Vagina (tissue), 2 donors: ENCODE measurements at regions not wholly inside any gene's neighbourhood (a gene's known extent, or its start where the extent isn't known, plus 50 kb on each side); places are given as distances from the start of the nearest gene placed in this dataset.
"Not testable (repeated sequence)": the region's sequence is repeated elsewhere in the genome, so short reads cannot be mapped to it uniquely, and the experiment has no call there.

Experiments used
- DNase-seq, 2 donors: peaks; one replicate each; pipeline ENCODE4 v3.0.0-alpha.2; 2017; ENCODE audit errors: extremely low spot score in 2 of 2
- H3K27ac ChIP-seq: fragments of 200-600 bp; sonication (generic); one replicate; pipeline ENCODE4 v1.5.1; 2019
- H3K27me3 ChIP-seq: fragments of 200-600 bp; sonication (generic); one replicate; pipeline ENCODE4 v1.5.1; 2019
- H3K36me3 ChIP-seq, 2 donors: fragments of 200-600 bp; sonication (generic); one replicate each; pipeline ENCODE4 v1.5.1; 2017 to 2019
- H3K4me1 ChIP-seq: fragments of 200-600 bp; sonication (generic); one replicate; pipeline ENCODE4 v1.5.1; 2019
- H3K4me3 ChIP-seq, 2 donors: fragments of 200-600 bp; sonication (generic); 1 replicate in 1 of 2; 2 replicates in 1 of 2; pipeline ENCODE4 v1.5.1; 2016 to 2019
- H3K9me3 ChIP-seq: fragments of 200-600 bp; sonication (generic); one replicate; pipeline ENCODE4 v1.5.1; 2019
- CTCF ChIP-seq, 3 experiments: fragments of 450-650 bp in 2 of 3; fragments of 200-600 bp in 1 of 3; sonication (generic) in 1 of 3; IDR thresholded peaks; one replicate each; pipeline ENCODE4 v1.5.1; 2017 to 2019; ENCODE audit warnings: antibody characterized with exemption in 3 of 3, mild to moderate bottlenecking in 2 of 3, moderate library complexity in 2 of 3
- POLR2A ChIP-seq, 2 donors: fragments of 450-650 bp; IDR thresholded peaks; one replicate each; pipeline ENCODE4 v1.6.1; 2017; ENCODE audit warnings: antibody characterized with exemption in 2 of 2, mild to moderate bottlenecking in 2 of 2, moderate library complexity in 2 of 2
- POLR2AphosphoS5 ChIP-seq, 2 donors: sonication (generic); formaldehyde crosslinking; IDR thresholded peaks; one replicate each; pipeline ENCODE4 v1.9.0; 2017; ENCODE audit warnings: antibody characterized with exemption in 2 of 2, mild to moderate bottlenecking in 2 of 2, low read depth in 1 of 2; ENCODE audit not compliant: insufficient read depth in 1 of 2
- intact Hi-C: fragments of 100-400 bp; cut with DNase I; formaldehyde crosslinking; loops from one replicate; pipeline ENCODE4 v1.15.1; 2023

GRCh38 chr6:119727504-119728219 is 378.1 kb upstream of the MAN1A1 start:
- no peaks in the 10 kb centered on the region for H3K36me3 ChIP-seq
- no peaks in the 10 kb centered on the region for H3K4me1 ChIP-seq
- DNase-seq: no peak
- H3K27me3 ChIP-seq: no peaks in the 10 kb centered on the region
- no peak overlapping the region for H3K27ac ChIP-seq
- H3K4me3 ChIP-seq: no peak overlapping the region
- intact Hi-C loops: no loop called here
- H3K9me3 ChIP-seq: no peaks in the 10 kb centered on the region
- no peak for TF ChIP-seq CTCF (IDR thresholded peaks at IDR 0.05)
- no peak for TF ChIP-seq POLR2AphosphoS5 (IDR thresholded peaks at IDR 0.05; ENCODE audit: insufficient read depth in 1 of 2, low read depth in 1 of 2)
- TF ChIP-seq POLR2A (IDR thresholded peaks at IDR 0.05): no peak

GRCh38 chr6:119726912-119727311 is 377.4 kb upstream of the MAN1A1 start:
- H3K27me3 ChIP-seq, H3K9me3 ChIP-seq, DNase-seq, H3K36me3 ChIP-seq, H3K4me1 ChIP-seq, H3K4me3 ChIP-seq, intact Hi-C loops, H3K27ac ChIP-seq: not testable (repeated sequence)

GRCh38 chr6:119726086-119726485 is 376.5 kb upstream of the MAN1A1 start:
- Histone ChIP-seq H3K27me3 (no peaks in the 10 kb centered on the region), H3K9me3 (no peaks in the 10 kb centered on the region), H3K4me1 (no peaks in the 10 kb centered on the region), H3K4me3 (no peak overlapping the region), H3K27ac (no peak overlapping the region), H3K36me3 (no peaks in the 10 kb centered on the region)
- TF ChIP-seq CTCF (IDR thresholded peaks at IDR 0.05) (no peak), POLR2A (IDR thresholded peaks at IDR 0.05) (no peak), POLR2AphosphoS5 (IDR thresholded peaks at IDR 0.05; ENCODE audit: insufficient read depth in 1 of 2, low read depth in 1 of 2) (no peak)
- DNase-seq: no peak
- intact Hi-C loops: no loop called here

GRCh38 chr6:119720160-119720559 is 370.6 kb upstream of the MAN1A1 start:
- H3K9me3 ChIP-seq: no peaks in the 10 kb centered on the region
- no peak overlapping the region for H3K27ac ChIP-seq
- intact Hi-C loops: no loop called here
- no peak overlapping the region for H3K4me3 ChIP-seq
- no peaks in the 10 kb centered on the region for H3K36me3 ChIP-seq
- no peaks in the 10 kb centered on the region for H3K4me1 ChIP-seq
- no peaks in the 10 kb centered on the region for H3K27me3 ChIP-seq
- TF ChIP-seq POLR2A (IDR thresholded peaks at IDR 0.05): no peak
- no peak for TF ChIP-seq POLR2AphosphoS5 (IDR thresholded peaks at IDR 0.05; ENCODE audit: insufficient read depth in 1 of 2, low read depth in 1 of 2)
- TF ChIP-seq CTCF (IDR thresholded peaks at IDR 0.05): no peak
- no peak for DNase-seq

- TF ChIP-seq POLR2A (IDR thresholded peaks at IDR 0.05) (no peak), POLR2AphosphoS5 (IDR thresholded peaks at IDR 0.05; ENCODE audit: insufficient read depth in 1 of 2, low read depth in 1 of 2) (no peak), CTCF (IDR thresholded peaks at IDR 0.05) (no peak)
- Histone ChIP-seq H3K27me3 (no peaks in the 10 kb centered on the region), H3K9me3 (no peaks in the 10 kb centered on the region), H3K27ac (no peak overlapping the region), H3K4me3 (no peak overlapping the region), H3K36me3 (no peaks in the 10 kb centered on the region), H3K4me1 (no peaks in the 10 kb centered on the region)
- no peak for DNase-seq
- intact Hi-C loops: no loop called here
Measured at GRCh38 chr6:119717942-119718341, 368.4 kb upstream of the MAN1A1 start.
